ENCODE measurements at regions not wholly inside any gene's neighbourhood (a gene's known extent, or its start where the extent isn't known, plus 50 kb on each side); places are given as distances from the start of the nearest gene placed in this dataset.

DNA sequence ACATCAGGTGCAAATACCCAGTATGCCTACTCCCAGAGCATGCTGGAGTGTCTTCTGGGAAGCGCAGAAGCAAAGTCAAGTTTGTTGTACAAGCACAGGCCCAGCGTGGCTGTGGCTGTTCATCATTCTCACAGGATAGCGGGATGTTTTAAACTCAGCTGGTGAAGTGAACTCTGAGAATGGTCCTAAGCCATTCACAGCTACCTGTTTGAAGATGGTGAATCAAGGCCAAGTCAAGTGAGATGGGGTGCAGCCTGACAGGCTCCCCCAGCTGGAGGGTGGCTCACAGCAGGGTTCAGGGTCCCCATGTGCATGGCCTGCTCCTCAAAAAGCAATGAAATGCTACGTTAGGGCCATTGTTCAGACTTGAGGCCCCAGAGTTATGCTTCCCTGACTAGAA, 304.7 kb upstream of the FOXQ1 start (continued):
- no peak for TF ChIP-seq ZNF747 (tag by site-specific recombination; IDR thresholded peaks at IDR 0.05)
- TF ChIP-seq ZNF561 (tag by site-specific recombination; IDR thresholded peaks at IDR 0.05; ENCODE audit: borderline replicate concordance): no peak
- no peak for TF ChIP-seq ZNF555 (tag by site-specific recombination; conservative IDR thresholded peaks at IDR 0.05)
- no peak for TF ChIP-seq HOXD13 (CRISPR knock-in tag; IDR thresholded peaks at IDR 0.05; ENCODE audit: borderline replicate concordance)

DNA sequence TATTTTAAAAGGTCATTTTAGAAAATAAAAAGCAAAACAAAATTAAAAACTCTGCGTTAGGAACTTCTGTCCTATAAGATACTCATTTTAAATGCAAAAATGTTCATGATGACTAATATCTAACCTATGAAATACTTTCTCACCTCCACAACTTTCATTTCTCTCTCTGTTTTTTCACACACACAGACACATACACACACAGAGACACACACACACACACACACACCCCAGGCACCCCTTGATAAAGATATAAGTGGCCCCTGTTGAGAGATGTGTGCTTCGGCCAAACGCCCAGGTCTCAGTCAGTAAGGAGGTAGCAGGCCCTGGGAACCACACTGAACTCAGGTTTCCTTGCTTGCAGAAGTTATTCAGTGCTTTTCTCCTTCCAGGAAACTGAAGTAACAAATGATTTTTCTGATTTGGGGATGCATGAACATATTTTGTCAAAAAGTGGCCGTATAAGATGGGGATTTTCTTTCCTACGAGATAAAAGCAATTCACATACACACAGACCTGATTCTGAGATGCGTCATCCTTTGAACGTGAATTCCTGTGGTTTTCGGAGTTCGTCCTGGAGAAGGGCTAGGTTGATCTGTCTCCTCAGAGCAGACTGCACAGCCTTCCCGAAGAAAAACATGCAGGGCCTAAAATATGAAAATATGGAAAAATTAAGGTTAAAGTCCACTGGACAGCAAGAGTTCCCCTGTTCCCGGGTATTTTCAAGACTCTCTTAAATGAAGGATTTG, 306.8 kb upstream of the FOXQ1 start:
- Histone ChIP-seq H3K4me3 (ENCODE audit: low read depth, low read length) (no peak overlapping the region), H3K9me3 (ENCODE audit: control insufficient read depth, insufficient read depth, low read depth, low read length) (no peaks in the 10 kb centered on the region)

DNA sequence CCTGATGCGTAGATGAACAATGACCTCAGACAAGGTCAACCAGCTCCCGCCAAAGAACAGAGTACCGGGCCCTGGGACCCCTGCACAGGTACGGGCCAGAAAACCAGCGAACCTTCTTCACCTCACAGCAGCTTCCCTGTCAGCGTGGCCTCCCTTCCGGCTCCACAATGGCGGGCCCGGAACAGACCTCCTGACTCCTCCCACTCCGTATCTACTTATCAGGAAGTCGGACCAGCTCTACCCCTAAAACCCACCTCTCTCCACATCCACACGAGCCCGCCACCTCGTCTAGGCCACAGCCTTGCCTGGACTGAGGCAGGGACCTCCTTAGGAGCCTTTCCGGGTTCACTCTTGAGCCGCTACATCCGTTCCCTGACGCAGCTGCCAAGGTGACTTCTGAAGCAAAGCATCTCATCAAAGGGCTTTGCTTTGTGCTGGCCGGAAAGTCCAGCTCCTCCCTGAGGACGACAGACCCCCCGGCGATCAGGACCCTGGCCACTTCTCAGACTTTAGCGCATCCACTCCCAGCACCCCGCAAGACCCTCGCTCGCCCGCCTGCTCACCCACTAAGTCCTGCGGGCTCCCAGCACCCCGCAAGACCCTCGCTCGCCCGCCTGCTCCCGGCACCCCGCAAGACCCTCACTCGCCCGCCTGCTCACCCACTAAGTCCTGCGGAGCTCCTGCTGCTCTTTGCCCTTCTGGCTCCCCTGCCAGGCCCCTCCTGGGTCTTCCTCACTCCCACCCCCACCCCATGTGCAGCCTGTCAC, 308.3 kb upstream of the FOXQ1 start:
- POLR2A ChIA-PET: no interaction called here
- no peak overlapping the region for H3K27ac ChIP-seq (ENCODE audit: extremely low read depth, low read depth, low read length)
- no peaks in the 10 kb centered on the region for H3K9me3 ChIP-seq (ENCODE audit: control insufficient read depth, insufficient read depth, low read depth, low read length)
- H3K4me1 ChIP-seq (ENCODE audit: control insufficient read depth, insufficient read depth, low read length): no peaks in the 10 kb centered on the region
- no peak overlapping the region for H3K4me3 ChIP-seq (ENCODE audit: low read depth, low read length)
- TF ChIP-seq ZNF664 (tag by site-specific recombination; IDR thresholded peaks at IDR 0.05): no peak
- no peak for TF ChIP-seq ZNF610 (tag by site-specific recombination; IDR thresholded peaks at IDR 0.05; ENCODE audit: borderline replicate concordance)
- H3K36me3 ChIP-seq (ENCODE audit: control insufficient read depth in 2 of 2, insufficient read depth in 1 of 2, low read length in 2 of 2): no peaks in the 10 kb centered on the region
- CTCF ChIA-PET: interaction anchor here (0.6 kb wide), 1 partner anchor 1176 kb away, joined by 5 read pairs; no protein-coding TSS in a partner anchor

More for the DNA sequence above, 306.8 kb upstream of the FOXQ1 start:
- no peak overlapping the region for H3K27ac ChIP-seq (ENCODE audit: extremely low read depth, low read depth, low read length)
- ChIA-PET CTCF (no interaction called here), POLR2A (no interaction called here)
- no peaks in the 10 kb centered on the region for H3K36me3 ChIP-seq (ENCODE audit: control insufficient read depth in 2 of 2, insufficient read depth in 1 of 2, low read length in 2 of 2)
- TF ChIP-seq ZEB2 (tag by site-specific recombination; IDR thresholded peaks at IDR 0.05) (no peak), ZNF473 (tag by site-specific recombination; IDR thresholded peaks at IDR 0.05) (no peak), ZNF433 (tag by site-specific recombination; IDR thresholded peaks at IDR 0.05; ENCODE audit: low read depth) (no peak), ZBTB48 (tag by site-specific recombination; IDR thresholded peaks at IDR 0.05) (no peak)
- H3K4me1 ChIP-seq (ENCODE audit: control insufficient read depth, insufficient read depth, low read length): no peaks in the 10 kb centered on the region

DNA sequence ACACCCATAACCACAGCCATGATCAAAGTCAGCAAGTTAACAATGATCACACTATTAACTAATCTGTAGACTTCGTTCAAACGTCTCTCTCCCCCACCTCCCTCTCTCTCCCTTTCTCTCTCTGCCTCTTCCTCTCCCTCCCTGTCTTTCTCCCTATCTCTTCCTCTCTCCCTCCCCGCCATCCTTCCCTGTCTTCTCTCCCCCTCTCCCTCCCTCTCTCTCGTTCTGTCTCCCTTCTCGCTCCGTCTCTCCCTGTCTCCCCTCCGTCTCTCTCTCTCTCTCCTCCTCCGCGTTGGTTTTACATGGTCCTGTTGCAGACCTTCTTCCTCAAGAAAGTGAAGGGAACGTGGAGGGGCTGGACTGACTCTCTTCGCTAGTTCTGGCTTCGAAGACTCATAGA, 308.9 kb upstream of the FOXQ1 start:
- ChIA-PET CTCF (no interaction called here), POLR2A (no interaction called here)
- H3K4me3 ChIP-seq (ENCODE audit: low read depth, low read length): no peak overlapping the region
- no peaks in the 10 kb centered on the region for H3K36me3 ChIP-seq (ENCODE audit: control insufficient read depth in 2 of 2, insufficient read depth in 1 of 2, low read length in 2 of 2)
- no peak overlapping the region for H3K27ac ChIP-seq (ENCODE audit: extremely low read depth, low read depth, low read length)
- TF ChIP-seq ZNF654 (tag by site-specific recombination; IDR thresholded peaks at IDR 0.05; ENCODE audit: low read depth): no peak
- no peak for TF ChIP-seq ZBTB7A (tag by site-specific recombination; IDR thresholded peaks at IDR 0.05; ENCODE audit: low read depth)
- no peak for TF ChIP-seq ZNF621 (tag by site-specific recombination; IDR thresholded peaks at IDR 0.05)
- TF ChIP-seq ZNF660 (tag by site-specific recombination; IDR thresholded peaks at IDR 0.05): no peak
- no peak for TF ChIP-seq ZNF302 (tag by site-specific recombination; IDR thresholded peaks at IDR 0.05; ENCODE audit: low read depth)
- TF ChIP-seq ZNF473 (tag by site-specific recombination; IDR thresholded peaks at IDR 0.05): no peak
- no peak for TF ChIP-seq ZNF561 (tag by site-specific recombination; IDR thresholded peaks at IDR 0.05; ENCODE audit: borderline replicate concordance)
- TF ChIP-seq ZFP69B (tag by site-specific recombination; IDR thresholded peaks at IDR 0.05): no peak
- TF ChIP-seq, protein P1, sequence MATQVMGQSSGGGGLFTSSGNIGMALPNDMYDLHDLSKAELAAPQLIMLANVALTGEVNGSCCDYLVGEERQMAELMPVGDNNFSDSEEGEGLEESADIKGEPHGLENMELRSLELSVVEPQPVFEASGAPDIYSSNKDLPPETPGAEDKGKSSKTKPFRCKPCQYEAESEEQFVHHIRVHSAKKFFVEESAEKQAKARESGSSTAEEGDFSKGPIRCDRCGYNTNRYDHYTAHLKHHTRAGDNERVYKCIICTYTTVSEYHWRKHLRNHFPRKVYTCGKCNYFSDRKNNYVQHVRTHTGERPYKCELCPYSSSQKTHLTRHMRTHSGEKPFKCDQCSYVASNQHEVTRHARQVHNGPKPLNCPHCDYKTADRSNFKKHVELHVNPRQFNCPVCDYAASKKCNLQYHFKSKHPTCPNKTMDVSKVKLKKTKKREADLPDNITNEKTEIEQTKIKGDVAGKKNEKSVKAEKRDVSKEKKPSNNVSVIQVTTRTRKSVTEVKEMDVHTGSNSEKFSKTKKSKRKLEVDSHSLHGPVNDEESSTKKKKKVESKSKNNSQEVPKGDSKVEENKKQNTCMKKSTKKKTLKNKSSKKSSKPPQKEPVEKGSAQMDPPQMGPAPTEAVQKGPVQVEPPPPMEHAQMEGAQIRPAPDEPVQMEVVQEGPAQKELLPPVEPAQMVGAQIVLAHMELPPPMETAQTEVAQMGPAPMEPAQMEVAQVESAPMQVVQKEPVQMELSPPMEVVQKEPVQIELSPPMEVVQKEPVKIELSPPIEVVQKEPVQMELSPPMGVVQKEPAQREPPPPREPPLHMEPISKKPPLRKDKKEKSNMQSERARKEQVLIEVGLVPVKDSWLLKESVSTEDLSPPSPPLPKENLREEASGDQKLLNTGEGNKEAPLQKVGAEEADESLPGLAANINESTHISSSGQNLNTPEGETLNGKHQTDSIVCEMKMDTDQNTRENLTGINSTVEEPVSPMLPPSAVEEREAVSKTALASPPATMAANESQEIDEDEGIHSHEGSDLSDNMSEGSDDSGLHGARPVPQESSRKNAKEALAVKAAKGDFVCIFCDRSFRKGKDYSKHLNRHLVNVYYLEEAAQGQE (tag by site-specific recombination; IDR thresholded peaks at IDR 0.05): no peak
- TF ChIP-seq ZNF791 (tag by site-specific recombination; IDR thresholded peaks at IDR 0.05): no peak
- H3K4me1 ChIP-seq (ENCODE audit: control insufficient read depth, insufficient read depth, low read length): no peaks in the 10 kb centered on the region
- no peaks in the 10 kb centered on the region for H3K9me3 ChIP-seq (ENCODE audit: control insufficient read depth, insufficient read depth, low read depth, low read length)
